Endothelial cell of umbilical vein (primary cell): ENCODE measurements at regions not wholly inside any gene's neighbourhood (a gene's known extent, or its start where the extent isn't known, plus 50 kb on each side); places are given as distances from the start of the nearest gene placed in this dataset.

ENCODE experiments used
- EZH2 ChIP-seq: IDR thresholded peaks from 2 replicates; pipeline ENCODE4 v1.6.1; 2012; ENCODE audit warnings: borderline replicate concordance, low read depth, mild to moderate bottlenecking, moderate library complexity, low read length, inconsistent platforms; ENCODE audit not compliant: severe bottlenecking
- FOS ChIP-seq: IDR thresholded peaks from 2 replicates; pipeline ENCODE4 v1.6.1; 2011; ENCODE audit warnings: mild to moderate bottlenecking, low read length, moderate library complexity, borderline replicate concordance; ENCODE audit not compliant: insufficient read depth
- GATA2 ChIP-seq: IDR thresholded peaks from 2 replicates; pipeline ENCODE4 v1.7.0; 2011; ENCODE audit warnings: low read depth, mild to moderate bottlenecking, moderate library complexity, mixed read lengths, low read length; ENCODE audit not compliant: insufficient read length, insufficient read depth
- JUN ChIP-seq: IDR thresholded peaks from 2 replicates; pipeline ENCODE4 v1.6.1; 2011; ENCODE audit warnings: borderline replicate concordance, low read depth; ENCODE audit not compliant: insufficient read length, insufficient read depth
- MYC ChIP-seq: IDR thresholded peaks from one replicate; pipeline ENCODE4 v1.6.1; 2011; ENCODE audit warnings: mild to moderate bottlenecking, low read depth, low read length
- POLR2A ChIP-seq: IDR thresholded peaks from 2 replicates; pipeline ENCODE4 v1.6.1; 2012; ENCODE audit warnings: low read depth, mild to moderate bottlenecking, control low read depth, low read length
- POLR2AphosphoS5 ChIP-seq: IDR thresholded peaks from 2 replicates; pipeline ENCODE4 v1.6.1; 2012; ENCODE audit warnings: low read depth, mild to moderate bottlenecking, control low read depth, low read length, moderate library complexity; ENCODE audit not compliant: insufficient read depth
- TF ChIP-seq, protein P1 (sequence below), 2 donors: IDR thresholded peaks; 1 replicate in 1 of 2; 2 replicates in 1 of 2; pipeline ENCODE4 v1.5.1; 2011; ENCODE audit warnings: low read length in 2 of 2, mild to moderate bottlenecking in 2 of 2, moderate library complexity in 2 of 2, control low read depth in 1 of 2, inconsistent platforms in 1 of 2, low read depth in 1 of 2; ENCODE audit not compliant: insufficient read depth in 1 of 2; ENCODE audit errors: extremely low read depth in 1 of 2
- TF ChIP-seq, protein P2 (sequence below): IDR thresholded peaks from 2 replicates; pipeline ENCODE4 v1.6.1; 2011; ENCODE audit not compliant: insufficient read depth, insufficient read length

DNA sequence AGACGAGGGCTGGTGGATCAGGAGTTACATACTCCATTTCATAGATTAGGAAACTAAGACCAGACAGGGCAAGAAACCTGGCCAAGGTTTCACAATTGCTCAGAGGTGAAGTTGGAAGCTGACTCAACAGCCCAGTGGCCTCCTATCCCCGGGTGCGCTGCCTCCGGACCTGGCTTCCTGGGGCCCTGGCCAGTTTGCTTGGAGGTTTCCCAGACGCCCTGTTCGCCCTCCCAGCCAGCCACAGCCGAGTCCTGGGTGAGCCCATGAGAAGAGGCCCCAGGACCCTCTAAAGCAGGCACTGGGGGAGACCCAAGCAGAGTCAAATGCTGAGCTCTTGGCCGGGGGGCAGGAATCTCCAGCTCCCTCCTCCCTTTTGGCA, 180.1 kb downstream of the ZBTB18 start:
- TF ChIP-seq, protein P1, sequence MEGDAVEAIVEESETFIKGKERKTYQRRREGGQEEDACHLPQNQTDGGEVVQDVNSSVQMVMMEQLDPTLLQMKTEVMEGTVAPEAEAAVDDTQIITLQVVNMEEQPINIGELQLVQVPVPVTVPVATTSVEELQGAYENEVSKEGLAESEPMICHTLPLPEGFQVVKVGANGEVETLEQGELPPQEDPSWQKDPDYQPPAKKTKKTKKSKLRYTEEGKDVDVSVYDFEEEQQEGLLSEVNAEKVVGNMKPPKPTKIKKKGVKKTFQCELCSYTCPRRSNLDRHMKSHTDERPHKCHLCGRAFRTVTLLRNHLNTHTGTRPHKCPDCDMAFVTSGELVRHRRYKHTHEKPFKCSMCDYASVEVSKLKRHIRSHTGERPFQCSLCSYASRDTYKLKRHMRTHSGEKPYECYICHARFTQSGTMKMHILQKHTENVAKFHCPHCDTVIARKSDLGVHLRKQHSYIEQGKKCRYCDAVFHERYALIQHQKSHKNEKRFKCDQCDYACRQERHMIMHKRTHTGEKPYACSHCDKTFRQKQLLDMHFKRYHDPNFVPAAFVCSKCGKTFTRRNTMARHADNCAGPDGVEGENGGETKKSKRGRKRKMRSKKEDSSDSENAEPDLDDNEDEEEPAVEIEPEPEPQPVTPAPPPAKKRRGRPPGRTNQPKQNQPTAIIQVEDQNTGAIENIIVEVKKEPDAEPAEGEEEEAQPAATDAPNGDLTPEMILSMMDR (IDR thresholded peaks at IDR 0.05; ENCODE audit: extremely low read depth in 1 of 2, insufficient read depth in 1 of 2, low read depth in 1 of 2, low read length in 2 of 2) = no peak
- TF ChIP-seq POLR2A = no peak
- TF ChIP-seq, protein P2, sequence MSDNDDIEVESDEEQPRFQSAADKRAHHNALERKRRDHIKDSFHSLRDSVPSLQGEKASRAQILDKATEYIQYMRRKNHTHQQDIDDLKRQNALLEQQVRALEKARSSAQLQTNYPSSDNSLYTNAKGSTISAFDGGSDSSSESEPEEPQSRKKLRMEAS = no peak
- TF ChIP-seq MYC = no peak
- TF ChIP-seq EZH2 = no peak
- TF ChIP-seq POLR2AphosphoS5 = no peak
- TF ChIP-seq JUN = no peak
- TF ChIP-seq FOS = no peak
- no peak for TF ChIP-seq GATA2
